ENCODE measurements at regions not wholly inside any gene's neighbourhood (a gene's known extent, or its start where the extent isn't known, plus 50 kb on each side); places are given as distances from the start of the nearest gene placed in this dataset.

DNA sequence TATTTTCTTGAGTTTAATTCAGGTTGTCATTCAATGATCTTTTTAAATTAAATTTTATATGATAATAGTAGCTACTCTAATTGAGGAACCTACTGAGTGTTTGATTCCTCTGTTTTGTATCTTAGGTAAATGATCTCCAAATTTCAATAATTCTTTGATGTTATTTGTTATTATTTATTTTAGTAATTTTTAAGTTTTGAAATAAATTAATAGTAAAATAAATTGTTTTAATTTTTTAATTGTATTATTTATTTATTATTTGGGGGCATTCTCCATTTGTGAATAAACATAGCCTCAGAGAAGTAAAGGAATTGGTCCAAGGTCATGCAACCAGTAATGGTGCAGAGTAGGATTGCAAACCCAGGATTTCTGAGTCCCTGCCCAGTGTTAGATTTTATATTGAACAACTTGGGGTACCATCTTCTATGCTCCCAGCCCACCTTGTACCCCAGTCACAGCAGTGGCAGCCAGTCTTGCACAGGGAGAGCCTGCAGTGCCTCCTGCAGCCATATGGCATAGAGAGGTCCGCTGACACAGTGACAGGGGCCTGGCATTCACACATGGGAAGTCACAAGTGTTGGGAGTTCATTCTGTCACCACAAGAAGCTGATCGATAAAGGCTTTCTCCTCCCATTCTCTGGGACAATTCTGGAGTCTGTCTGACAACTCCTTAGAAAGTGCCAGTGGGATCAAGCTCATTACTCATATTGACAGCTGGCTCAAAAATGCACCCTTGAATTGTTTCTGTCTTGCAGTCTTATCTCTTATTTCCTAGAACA is 110.0 kb upstream of the ETAA1 start:
- no peak for DNase-seq (ENCODE audit: low spot score)

DNA sequence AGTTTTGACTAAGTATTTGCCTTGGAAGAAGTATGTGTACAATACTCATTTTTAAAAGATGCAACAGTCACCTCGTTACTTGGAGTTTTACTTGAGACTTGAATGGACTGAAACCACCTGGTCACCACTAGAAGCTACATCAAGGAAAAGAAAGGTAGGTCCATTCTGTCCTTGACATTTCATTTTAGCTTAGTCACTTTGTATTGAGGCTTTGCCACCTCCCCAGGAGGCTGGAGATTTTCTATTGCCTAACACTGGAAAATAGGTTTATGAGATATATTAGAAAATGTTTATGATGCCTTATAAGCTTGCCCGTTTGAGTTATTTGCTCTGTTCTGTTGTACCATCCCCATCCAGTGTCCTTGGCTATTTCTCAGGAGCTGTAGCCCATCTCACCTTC is 107.9 kb upstream of the ETAA1 start:
- DNase-seq (ENCODE audit: low spot score) = no peak

DNA sequence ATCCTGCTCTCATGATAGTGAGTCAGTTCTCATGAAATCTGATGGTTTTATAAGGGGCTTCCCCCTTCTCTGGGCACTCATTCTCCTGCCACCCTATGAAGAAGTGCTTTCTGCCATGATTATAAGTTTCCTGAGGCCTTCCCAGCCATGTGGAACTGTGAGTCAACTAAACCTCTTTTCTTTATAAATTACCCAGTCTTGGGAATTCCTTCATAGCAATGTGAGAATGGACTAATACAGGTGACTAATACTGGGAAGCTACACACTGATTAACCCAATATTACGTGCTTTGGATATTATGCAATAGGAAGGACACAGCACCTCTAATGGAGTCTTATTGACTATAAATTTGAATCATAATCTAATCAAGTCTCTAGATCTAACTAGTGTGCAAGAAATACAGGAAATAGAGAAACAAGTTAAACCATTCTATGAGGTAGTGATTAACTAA is 107.2 kb upstream of the ETAA1 start:
- DNase-seq (ENCODE audit: low spot score) = no peak

DNA sequence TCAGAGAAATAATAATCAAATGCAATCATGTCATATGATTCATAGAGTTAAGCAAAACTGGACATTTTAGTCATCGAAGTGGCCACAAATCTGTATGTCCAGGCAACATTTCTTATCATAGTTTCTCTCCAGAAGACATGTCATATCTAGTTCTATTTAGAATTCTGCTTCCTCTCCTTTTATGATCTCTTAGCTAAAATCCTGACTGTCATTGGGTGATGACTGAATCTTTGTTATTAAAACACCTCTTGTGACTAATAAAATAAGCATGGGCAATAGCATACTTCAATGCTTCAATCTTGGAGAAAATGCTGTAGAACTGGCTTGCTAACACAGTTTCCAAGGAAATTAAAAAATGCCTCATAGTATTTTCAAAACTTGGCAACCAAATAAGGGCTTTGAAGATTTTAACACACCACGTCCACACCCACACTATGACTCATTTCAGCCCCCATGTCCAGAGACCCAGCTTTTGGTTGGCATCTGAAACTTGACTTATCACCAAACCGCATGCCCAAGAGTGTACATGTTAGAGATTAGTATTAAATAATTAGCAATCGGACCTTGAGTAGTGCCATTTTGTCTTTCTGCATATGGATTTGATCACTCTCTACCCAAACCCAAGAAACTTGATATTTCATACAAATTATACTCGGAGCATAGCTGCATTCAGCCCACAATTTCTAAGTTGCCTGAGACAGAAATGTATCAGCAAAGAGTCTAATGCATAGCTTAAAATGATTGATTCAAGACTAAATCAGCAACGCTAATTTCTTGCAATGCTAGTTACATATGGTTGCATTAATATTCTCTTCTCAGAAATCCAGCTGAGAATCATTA is 106.5 kb upstream of the ETAA1 start:
- DNase-seq (ENCODE audit: low spot score) = peak; percentile 40

DNA sequence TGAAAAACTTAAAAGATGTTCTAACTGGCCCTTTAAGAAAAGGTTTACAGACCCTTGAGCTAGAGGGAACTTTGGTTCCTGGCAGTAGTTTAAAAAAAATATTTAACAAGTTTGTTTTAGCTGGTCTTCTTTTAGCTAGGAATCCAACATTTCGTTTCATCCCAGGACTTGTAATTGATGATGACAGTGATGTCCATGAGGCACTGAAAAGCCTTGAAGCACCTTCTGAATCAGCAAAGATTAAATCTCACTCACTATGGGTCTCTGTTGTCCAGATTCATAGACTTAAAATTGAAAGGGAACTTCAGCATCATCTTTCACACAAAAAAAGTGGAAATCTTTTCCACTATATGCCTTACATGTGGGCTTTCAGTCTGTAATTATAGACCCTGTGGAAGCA is 102.9 kb upstream of the ETAA1 start:
- DNase-seq (ENCODE audit: low spot score) = no peak

DNA sequence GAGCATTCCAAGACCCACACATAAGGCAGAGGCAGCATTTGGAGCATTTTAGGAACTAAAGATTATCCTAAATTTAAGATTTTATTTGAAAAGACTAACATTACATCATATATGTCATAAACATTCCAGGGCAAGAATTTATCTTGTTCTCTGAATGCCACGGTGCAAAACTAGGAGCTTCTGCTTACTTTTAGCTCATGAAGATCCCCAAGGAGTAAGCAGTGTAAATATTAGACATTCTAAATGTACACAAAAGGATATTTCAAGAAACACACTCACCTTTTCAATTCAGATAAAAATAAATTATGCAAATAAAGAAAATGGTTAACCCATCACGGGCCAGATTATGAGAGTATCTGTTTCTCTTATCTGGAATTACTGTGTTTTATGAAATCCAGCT is 101.7 kb upstream of the ETAA1 start:
- DNase-seq (ENCODE audit: low spot score) = peak; percentile 49

DNA sequence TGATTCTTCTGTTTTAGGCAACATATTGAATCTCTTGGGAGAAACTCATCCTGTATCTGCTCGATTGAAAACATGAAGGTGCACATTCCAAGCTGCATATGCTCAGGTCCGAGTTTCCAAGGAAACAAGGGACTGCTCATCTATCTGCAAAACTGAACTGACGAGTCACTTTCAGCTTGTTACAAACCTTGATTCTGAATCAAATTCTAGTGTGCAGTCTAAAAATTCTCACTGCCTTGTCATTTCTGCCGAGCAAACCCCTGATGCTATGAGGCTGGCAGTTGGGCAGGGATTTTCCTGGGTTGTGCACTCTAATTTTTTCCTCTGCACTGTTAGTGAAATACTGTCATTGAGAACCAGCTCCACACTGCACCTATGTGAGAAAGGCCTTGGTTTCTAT is 101.3 kb upstream of the ETAA1 start:
- DNase-seq (ENCODE audit: low spot score) = peak; percentile 60

DNA sequence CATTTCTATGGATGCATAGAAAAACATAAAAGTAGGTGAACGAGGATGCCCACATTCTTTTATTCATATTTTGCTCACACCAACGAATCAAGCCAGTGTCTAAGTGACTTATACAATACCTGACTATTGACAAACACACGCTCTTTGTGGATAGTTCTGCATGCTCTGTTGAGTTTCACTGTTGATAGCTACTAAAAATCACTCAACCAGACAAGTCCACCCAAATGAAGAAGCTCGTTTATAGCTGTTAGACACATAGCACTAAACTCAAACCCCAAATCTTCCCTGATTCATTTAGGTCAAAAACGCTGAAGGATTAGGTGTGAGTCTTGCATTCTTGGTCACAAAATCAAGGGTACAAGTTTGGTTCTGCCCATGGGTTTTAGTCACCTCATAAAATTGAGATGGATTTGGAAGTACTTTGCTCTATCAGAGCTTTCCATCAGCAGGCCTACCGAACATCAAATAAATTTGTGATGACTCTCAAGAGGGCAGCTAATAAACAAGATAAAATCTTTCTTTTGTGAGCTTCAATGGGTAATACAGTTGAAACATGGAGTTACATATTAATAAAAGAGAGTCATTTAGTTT is 92.7 kb upstream of the ETAA1 start:
- DNase-seq (ENCODE audit: low spot score) = no peak

DNA sequence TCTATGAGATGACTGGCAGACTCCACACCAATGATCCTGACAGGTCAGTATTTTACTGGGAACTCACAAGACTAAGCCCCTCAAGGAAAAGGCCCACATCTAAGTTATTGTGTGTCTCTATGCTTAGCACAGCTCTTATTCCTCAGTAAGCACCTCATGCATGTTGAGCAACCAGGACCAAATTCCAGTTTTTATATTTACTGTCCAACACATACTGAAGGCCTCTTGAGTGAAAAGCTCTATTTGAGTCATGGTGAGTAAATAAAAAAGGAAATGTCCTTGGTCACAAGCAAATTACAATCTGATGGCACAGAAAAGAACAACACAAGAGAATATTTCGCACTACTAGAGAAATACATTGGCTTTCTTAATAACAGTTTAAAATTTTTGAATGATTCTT is 87.9 kb upstream of the ETAA1 start:
- DNase-seq (ENCODE audit: low spot score) = no peak

DNA sequence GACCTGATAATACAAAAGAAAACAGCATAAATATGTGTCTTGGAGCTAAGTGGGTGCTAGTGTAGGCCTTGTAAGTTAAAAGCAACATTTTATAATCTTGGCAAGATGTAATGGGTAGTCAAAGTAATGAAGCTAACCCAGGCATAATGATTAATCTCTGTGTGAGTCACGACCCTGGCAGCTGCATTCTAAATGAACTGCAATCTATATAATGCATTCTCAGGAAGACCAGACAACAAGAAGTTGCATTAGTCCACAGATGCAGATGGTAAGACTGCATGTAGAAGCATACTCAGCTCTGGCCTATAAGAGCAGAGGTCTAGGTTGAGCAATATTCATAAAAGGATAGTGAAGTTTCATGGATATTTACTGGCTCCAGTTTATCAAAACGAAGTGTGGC is 85.6 kb upstream of the ETAA1 start:
- peak; percentile 73 for DNase-seq (ENCODE audit: low spot score)

DNA sequence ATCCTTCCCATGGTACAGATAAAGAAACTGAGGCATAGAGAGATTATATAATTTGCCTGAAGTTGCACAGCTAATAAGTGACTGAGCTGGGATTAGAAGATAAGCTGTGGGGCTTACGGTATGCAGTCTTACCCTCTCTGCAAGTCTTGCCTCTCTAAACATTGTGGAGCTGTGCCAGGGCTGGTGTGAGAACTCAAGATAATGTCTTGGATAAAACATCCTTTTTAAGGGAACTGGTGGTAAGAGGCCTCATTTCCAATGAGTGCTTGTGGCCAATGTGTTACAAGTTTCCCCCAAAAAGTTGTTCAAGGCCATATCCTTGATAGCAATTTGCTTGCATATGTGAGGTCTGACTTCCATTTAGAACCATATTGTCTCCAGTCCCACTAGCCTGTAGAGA is 84.3 kb upstream of the ETAA1 start:
- DNase-seq (ENCODE audit: low spot score) = no peak

DNA sequence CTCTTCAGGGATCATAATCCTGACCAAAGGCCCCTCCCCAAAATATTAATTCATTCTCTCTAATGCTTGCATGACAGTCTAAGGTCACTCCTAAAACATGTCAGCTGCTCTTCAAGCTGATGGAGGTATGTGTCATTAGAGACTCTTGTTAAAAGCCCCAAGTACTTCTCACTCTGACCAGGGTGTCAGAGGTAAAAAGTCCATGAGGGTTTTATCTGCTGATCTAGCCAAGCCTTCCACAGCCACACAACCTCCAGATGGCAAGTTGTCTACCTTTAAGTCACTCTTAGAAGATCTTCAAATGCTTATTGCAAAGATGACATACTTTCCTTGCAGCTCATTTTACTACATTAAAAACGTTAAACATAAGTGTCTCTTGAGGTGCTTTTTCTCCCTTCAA is 83.6 kb upstream of the ETAA1 start:
- DNase-seq (ENCODE audit: low spot score) = no peak

DNA sequence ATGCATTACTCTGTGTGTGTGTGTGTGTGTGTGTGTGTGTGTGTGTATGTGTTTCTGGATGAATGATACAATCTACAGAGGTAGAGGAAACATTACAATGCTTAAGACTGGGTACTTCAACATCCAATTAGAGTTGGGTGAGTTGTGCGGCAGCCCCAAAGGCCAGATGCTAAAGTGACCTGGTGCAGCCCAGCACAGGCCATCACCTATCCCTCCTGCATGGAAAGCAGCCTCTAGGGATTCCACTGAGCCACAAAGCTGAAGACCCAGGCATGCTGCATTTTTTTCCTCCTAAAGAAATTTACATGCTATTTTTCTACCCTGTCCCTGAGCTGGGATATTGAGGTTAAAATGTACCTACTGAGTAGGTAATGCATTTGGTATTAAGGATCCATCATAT is 79.1 kb upstream of the ETAA1 start:
- DNase-seq (ENCODE audit: low spot score) = no peak

DNA sequence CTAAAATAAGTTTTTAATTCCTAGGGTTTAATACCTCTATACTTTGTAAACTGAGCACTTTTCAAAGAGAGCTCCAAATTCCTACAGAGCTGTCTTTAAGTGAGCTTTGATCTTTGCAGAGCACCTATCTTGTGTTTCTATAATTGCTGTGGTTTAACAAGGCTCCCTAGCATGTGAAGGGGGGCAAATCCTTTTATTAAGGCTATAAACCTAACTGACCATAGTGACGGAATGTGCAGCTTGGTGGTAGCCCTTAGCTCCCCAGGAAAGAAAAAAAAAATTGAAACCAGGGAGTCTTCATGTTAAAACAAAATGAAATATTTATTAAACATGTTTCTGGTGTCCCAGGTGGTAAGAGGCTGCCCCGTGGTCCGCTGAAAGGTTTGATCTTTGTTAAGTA is 78.6 kb upstream of the ETAA1 start:
- no peak for DNase-seq (ENCODE audit: low spot score)

DNA sequence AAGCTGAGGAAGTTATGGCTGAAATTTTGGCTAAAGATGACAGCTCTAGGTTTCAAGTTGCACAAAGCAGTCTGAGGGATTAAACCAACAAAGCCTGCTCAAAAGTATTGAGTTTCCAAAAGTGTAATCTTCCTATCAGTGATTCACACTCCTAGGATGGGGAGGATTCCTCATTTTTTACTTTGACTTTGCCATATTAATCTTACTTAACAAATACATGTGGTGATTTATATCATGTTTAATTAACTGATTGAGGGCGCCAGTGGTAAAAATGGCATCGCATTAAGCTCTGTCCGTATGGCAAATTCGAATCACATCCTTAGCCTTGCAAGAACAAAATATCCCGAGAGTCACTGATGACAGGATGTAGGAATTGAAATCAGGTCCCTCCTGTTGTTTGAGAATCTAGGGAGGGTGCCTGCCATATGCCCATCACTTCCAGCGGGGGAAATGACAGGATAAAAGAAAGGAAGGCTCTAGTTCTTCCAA is 78.1 kb upstream of the ETAA1 start:
- DNase-seq (ENCODE audit: low spot score) = no peak

DNA sequence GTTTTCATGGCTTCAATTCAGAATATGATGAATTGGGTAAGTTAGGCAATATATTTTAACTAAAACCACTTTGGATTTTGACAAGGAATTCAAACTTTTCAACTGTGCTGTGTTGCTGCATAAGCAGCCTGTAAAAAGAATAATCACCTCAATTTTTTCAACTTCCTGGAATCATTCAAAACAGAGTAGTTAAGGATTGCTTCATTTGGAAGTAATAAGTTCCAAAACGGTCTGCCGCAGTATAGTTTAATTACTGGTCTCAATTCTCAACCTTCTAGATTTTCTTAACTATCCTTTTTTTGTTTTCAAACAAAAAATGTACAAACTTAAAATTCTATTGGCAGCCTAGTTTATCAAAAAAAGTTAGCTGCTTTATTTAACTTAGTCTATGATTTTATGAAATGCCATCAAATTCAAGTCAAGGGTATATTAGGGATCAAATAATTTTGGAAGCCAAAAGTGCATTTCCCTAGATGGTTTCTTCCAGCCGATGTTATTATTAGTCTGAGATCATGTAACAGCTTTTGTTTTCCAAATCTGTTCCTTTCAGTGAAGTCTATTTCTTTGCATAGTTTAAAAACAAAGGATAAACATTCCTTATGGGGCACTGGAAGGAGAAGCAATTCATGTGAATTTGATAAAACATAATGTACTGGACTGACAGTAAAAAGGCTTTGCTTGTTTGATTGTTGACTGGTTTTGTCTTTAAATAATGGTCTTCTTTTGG is 76.1 kb upstream of the ETAA1 start:
- no peak for DNase-seq (ENCODE audit: low spot score)

DNA sequence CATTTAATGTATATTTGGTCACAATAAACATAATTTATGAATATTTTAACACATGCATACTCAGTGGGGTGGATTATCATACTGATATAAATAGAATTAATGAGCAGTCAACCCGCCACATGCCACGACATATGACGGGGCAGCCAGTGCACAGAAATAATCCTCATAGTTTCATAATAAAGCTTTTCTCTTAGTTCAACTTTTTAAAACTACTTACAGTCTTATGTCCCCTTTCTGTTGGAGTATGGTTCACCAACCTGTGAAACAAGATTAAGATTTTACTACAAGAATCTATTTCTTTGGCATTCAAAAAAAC is 75.6 kb upstream of the ETAA1 start:
- DNase-seq (ENCODE audit: low spot score) = no peak

DNA sequence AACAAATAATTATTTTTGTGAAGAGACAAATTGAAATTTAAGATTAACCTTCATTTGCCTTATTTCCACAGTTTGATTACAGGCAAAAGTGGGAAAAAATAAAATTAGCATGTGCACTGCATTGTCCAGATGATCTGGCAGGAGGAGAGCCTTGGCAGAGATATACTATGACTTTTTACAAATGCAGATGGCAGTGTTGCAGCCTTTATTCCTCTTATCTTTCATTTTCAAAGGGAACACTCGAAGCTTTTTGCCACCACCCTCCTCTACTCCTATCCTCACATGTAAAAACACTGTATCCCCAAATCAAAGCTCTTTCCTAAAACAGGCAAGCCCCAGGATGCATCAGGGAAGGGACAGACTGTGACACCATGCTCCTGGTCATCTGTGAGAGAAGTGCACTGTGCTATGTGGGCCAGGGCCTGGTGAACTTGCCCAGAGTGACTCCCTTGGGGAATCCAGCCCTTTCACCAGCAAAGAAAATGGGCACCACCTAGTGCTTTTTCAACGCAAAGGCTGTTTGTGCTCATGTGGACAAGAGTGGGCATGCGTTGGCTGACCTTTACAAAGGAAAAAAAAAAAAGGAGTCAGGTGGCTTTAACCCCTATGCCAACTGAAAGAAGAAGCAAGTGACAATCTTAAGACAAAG is 74.7 kb upstream of the ETAA1 start:
- peak; percentile 63 for DNase-seq (ENCODE audit: low spot score)

DNA sequence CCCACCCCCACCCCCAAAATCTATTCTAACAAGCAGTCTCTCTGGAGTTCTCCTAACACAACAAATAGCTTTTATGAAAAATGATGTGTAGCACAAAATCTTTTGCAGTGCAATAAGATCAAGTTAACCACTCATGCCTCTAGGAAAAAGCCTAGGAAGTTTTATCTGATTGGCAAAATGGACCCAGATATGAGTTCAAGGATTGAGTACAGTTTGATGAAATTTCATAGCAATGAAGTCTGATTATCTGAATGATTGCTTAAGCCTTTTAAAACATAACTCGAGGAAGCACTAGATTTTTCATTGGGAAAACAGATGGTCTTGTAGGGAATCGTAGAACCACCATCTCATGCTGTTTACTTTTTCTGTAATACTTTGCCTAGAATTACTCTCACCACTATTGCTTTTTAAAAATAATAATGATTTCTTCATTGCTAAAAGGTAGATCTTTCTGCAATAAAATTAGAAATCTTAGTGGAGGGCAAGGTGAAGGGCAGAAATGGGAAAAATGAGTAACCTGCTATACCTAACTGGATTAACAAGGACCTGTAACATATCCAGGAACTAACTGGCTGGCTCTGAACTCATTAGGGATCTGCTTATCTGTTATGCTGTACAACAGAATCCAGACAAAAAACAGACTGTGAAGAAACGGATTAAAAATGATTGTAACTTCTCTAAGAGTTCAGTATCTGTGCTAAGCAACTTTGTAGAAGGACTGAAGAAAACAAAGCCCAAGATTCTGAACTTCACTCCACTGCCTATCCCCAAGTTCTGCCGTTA is 73.7 kb upstream of the ETAA1 start:
- DNase-seq (ENCODE audit: low spot score) = peak; percentile 48

DNA sequence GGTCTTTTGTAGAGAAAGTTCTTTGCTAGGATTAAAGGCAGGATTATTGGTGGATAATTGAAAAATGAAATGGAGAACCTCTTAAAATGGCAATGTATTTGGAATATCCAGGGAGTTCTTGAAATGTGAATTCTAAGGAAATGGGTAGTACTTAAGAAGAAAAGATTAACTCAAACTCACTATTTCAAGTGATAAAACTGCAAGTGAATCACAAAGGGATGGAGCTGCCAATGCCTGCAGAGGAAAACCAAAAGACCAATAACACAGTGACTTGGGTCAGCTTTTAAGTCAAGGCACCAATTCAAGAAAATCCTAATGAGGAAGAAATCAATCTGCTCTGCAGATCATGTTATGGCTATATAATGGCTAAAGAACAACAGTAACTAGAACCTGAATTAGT is 67.6 kb upstream of the ETAA1 start:
- no peak for DNase-seq (ENCODE audit: low spot score)

DNA sequence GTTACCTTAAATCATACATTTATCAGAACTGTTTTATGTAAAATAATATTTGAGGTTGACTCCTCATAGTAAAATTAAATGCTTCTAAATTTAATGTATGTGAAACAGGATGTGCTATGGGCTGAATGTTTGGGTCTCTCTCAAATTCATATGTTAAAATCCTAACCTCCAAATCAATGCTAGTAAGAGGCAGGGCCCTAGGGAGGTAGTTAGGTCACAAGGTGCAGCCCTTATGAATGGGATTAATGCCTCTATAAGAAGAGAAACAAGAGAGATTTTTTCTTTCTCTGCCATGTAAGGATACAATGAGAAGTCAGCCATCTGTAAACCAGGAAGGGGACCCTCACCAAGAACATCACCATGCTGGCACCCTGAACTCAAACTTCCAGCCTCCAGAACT is 67.2 kb upstream of the ETAA1 start:
- DNase-seq (ENCODE audit: low spot score) = no peak

All from umbilical cord (tissue), 1 donor.